Epithelial cell of esophagus (primary cell): ENCODE measurements at regions not wholly inside any gene's neighbourhood (a gene's known extent, or its start where the extent isn't known, plus 50 kb on each side); places are given as distances from the start of the nearest gene placed in this dataset.
A peak's percentile ranks its signal among the peaks of the same experiment; 100 is the strongest.

Source experiments
- DNase-seq: peaks from one replicate; pipeline ENCODE4 v3.0.0; 2010; ENCODE audit warnings: low read depth
- H3K4me3 ChIP-seq: 2 replicates; pipeline ENCODE4 v1.5.1; 2011; ENCODE audit warnings: mild to moderate bottlenecking, low read length, control low read depth
- TF ChIP-seq, protein P1 (sequence below): IDR thresholded peaks from 2 replicates; pipeline ENCODE4 v1.5.1; 2011; ENCODE audit warnings: low read depth, mild to moderate bottlenecking, low read length, control low read depth, inconsistent platforms; ENCODE audit not compliant: insufficient read depth; ENCODE audit errors: missing control alignments

DNA sequence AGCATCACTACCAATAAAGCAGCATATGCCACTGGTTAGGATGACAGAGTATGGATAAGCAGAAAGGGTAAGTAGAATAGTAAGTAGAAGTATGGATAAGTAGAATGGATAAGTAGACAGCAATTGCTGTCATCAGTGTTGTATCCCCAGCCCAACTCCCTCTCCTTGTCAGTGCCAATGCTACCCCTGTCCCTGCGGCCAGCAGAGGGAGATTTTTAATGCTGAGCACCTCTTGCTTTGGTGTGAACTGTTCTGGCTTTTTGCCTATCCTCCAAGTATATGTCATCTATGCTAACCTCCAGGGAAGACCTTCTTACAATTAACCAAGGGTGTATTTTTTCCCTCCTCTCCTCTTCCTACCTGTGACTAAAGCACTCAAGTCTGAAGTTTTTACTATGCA lies 136.7 kb upstream of the SPHKAP start:
- peak; percentile 11 for DNase-seq
- TF ChIP-seq, protein P1, sequence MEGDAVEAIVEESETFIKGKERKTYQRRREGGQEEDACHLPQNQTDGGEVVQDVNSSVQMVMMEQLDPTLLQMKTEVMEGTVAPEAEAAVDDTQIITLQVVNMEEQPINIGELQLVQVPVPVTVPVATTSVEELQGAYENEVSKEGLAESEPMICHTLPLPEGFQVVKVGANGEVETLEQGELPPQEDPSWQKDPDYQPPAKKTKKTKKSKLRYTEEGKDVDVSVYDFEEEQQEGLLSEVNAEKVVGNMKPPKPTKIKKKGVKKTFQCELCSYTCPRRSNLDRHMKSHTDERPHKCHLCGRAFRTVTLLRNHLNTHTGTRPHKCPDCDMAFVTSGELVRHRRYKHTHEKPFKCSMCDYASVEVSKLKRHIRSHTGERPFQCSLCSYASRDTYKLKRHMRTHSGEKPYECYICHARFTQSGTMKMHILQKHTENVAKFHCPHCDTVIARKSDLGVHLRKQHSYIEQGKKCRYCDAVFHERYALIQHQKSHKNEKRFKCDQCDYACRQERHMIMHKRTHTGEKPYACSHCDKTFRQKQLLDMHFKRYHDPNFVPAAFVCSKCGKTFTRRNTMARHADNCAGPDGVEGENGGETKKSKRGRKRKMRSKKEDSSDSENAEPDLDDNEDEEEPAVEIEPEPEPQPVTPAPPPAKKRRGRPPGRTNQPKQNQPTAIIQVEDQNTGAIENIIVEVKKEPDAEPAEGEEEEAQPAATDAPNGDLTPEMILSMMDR: peak; percentile 12
- no peak overlapping the region for H3K4me3 ChIP-seq

DNA sequence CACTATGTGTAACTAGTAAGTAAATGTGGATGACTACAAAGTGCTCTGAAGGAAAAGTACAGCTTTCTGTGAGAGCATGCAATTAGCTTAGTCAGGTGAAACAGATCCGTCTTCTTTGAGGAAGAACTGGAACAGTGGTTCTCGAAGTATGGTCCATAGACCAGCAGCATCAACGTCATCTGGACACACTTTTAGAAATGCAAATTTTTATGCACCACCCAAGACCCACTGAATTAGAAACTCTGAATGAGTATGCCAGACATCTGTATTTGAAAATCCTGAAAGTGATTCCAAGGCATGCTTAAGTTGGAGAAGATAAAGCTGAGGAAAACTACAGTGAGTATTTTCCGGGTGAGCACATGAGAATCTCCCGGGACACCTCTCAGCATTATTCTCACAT lies 130.7 kb upstream of the SPHKAP start:
- DNase-seq: no peak
- TF ChIP-seq, protein P1: no peak
- H3K4me3 ChIP-seq: no peak overlapping the region

DNA sequence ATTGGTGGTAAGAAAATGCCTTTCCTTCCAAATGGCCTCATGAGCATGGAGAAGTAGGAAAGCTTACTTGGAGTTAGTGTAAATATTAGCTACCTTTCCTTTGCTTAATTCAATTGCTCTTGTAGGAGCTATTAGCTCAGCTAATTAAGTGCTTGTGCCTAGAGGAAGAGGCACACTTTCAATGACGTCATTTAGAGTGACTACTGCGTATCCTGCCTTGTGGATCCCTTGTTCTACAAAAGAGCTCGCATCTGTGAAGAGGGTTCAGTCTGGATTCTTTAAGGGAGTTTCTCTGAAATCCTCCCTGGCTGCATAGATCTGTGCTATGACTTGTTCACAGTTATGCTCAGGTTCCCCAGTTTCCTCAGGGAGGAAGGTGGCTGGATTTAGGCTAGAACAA lies 122.5 kb upstream of the SPHKAP start:
- H3K4me3 ChIP-seq: no peak overlapping the region

DNA sequence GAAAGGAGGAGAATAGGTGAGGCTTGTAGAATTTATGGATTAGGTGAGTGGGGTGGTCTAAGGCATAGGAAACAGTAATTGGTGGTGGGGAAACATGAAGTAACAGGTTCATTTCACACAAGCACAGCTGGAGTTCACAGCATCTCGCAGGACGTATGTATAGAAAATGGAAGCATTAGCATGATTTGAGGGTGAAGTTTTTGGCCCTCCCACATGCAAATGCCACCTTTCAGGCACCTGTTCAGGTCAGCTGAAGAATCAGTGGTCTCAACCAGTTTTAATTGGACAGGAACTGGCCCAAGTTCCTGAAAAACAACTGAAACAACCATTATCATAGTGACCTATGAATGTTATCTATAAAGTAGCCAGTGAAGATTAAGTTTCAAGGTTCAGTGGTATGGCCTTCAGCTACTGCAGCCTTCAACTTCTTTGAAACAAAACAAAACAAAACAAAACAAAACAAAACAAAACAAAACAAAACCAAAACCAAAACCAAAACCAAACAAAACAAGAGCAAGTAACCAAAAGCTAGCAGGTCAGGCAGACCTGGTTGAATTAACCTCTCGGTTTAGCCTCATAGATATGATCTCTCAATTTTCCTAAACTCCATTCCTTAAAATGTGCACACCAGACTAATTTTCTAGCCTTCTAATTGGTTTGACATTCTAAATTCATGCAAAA lies 102.1 kb upstream of the SPHKAP start:
- no peak overlapping the region for H3K4me3 ChIP-seq
- TF ChIP-seq, protein P1: no peak
- no peak for DNase-seq

More for the DNA sequence above, 122.5 kb upstream of the SPHKAP start:
- DNase-seq: no peak
- TF ChIP-seq, protein P1: no peak

DNA sequence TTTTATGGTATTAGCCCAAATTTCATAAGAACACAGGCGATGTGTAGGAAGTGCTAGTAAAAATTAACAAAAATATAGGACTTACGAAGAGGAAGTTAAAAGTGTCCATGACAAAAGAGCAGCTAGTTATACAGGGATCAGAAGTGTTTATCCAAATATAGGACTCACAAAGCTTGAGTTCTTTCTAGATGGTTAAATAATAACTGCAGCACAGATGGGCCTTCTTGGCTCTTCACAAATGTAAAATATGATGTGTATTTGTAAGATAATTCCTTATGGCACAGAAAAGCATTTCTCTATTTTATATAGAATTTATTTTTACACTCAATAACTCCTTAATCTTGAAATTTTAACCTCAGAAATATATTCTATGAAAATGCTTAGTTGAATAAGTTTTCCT lies 100.9 kb upstream of the SPHKAP start:
- no peak for DNase-seq
- TF ChIP-seq, protein P1: no peak
- H3K4me3 ChIP-seq: no peak overlapping the region

DNA sequence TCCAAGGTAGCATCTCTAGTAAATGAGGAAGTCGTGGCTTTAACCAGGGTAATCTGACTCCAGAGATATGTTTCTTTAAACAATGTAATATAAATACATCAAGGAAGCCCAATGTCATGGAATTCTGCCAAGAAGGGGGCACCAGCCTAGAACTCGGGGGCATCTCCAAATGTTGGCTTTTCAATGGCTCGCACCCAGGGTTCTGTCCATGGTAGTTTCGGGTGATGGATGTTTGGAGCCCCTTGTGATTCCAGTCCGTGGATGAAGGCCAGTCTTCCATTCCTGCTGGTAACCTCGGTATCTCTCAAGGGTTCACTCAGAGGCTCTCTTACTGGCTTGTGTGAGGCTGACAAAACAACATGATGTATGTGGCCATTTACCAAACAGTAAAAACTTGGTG lies 91.7 kb upstream of the SPHKAP start:
- no peak for DNase-seq
- H3K4me3 ChIP-seq: no peak overlapping the region
- TF ChIP-seq, protein P1: no peak

DNA sequence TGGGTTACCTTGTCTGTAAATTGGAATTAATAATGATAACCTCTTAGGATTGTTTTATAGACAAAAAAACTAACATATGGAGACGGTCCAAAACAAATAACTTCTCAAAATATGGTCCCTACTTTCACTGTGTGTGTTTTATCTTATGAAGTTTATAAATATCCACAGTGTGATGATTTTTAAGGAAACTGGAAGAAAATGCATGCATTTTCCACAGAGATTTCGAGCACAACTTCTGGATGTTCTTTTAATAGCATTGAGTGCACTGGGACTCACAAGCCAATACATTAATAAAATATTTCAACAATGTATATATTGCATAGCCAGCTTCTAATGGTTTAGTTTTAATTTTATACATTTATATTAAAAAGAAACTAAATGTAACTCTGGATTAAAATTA lies 87.9 kb upstream of the SPHKAP start:
- TF ChIP-seq, protein P1: no peak
- H3K4me3 ChIP-seq: no peak overlapping the region
- no peak for DNase-seq
